Trophoblast cell (in vitro differentiated cells and primary cell): ENCODE measurements at regions not wholly inside any gene's neighbourhood (a gene's known extent, or its start where the extent isn't known, plus 50 kb on each side); places are given as distances from the start of the nearest gene placed in this dataset.
"Not testable (repeated sequence)": the region's sequence is repeated elsewhere in the genome, so short reads cannot be mapped to it uniquely, and the experiment has no call there.

Experiments
- DNase-seq, 2 donors: peaks; one replicate each; pipeline ENCODE4 v3.0.0-alpha.2; 2016
- H2AFZ ChIP-seq: 2 replicates; pipeline ENCODE4 v1.6.1; 2013; ENCODE audit warnings: low read length, moderate library complexity, mild to moderate bottlenecking; ENCODE audit not compliant: insufficient read depth, poor library complexity
- H2AK5ac ChIP-seq: 2 replicates; pipeline ENCODE4 v1.6.1; 2013; ENCODE audit warnings: mild to moderate bottlenecking, low read length
- H2BK120ac ChIP-seq: 2 replicates; pipeline ENCODE4 v1.6.1; 2013; ENCODE audit warnings: low read length, mild to moderate bottlenecking, moderate library complexity; ENCODE audit not compliant: insufficient read depth, poor library complexity
- H2BK12ac ChIP-seq: 2 replicates; pipeline ENCODE4 v1.6.1; 2013; ENCODE audit warnings: mild to moderate bottlenecking, low read length, moderate library complexity
- H2BK5ac ChIP-seq: 2 replicates; pipeline ENCODE4 v1.6.1; 2013; ENCODE audit warnings: low read length, low read depth, moderate library complexity, mild to moderate bottlenecking; ENCODE audit not compliant: poor library complexity
- H3K14ac ChIP-seq: 2 replicates; pipeline ENCODE4 v1.6.1; 2013; ENCODE audit warnings: mild to moderate bottlenecking, low read length
- H3K18ac ChIP-seq: 2 replicates; pipeline ENCODE4 v1.6.1; 2013; ENCODE audit warnings: mild to moderate bottlenecking, low read length
- H3K23ac ChIP-seq: 2 replicates; pipeline ENCODE4 v1.6.1; 2013; ENCODE audit warnings: low read length
- H3K27ac ChIP-seq: 2 replicates; pipeline ENCODE4 v1.5.1; 2013; ENCODE audit warnings: low read depth, mild to moderate bottlenecking, inconsistent platforms, low read length, moderate library complexity
- H3K27me3 ChIP-seq: 2 replicates; pipeline ENCODE4 v1.6.1; 2013; ENCODE audit warnings: inconsistent platforms, mild to moderate bottlenecking, low read length, moderate library complexity; ENCODE audit not compliant: insufficient read depth
- H3K36me3 ChIP-seq, 2 experiments: 1 replicate in 1 of 2; 2 replicates in 1 of 2; pipeline ENCODE4 v1.6.1; 2013; ENCODE audit warnings: low read length in 2 of 2, mild to moderate bottlenecking in 2 of 2, moderate library complexity in 1 of 2; ENCODE audit not compliant: insufficient read depth in 2 of 2, control insufficient read depth in 1 of 2
- H3K4ac ChIP-seq: 2 replicates; pipeline ENCODE4 v1.6.1; 2013; ENCODE audit warnings: low read depth, mild to moderate bottlenecking, low read length, moderate library complexity
- H3K4me1 ChIP-seq, 2 experiments: 1 replicate in 1 of 2; 2 replicates in 1 of 2; pipeline ENCODE4 v1.6.1; 2013; ENCODE audit warnings: low read length in 2 of 2, mild to moderate bottlenecking in 2 of 2, moderate library complexity in 1 of 2; ENCODE audit not compliant: insufficient read depth in 2 of 2, control insufficient read depth in 1 of 2
- H3K4me2 ChIP-seq: 2 replicates; pipeline ENCODE4 v1.6.1; 2013; ENCODE audit warnings: inconsistent platforms, mild to moderate bottlenecking, low read length, moderate library complexity
- H3K4me3 ChIP-seq: 2 replicates; pipeline ENCODE4 v1.5.1; 2013; ENCODE audit warnings: mild to moderate bottlenecking, low read depth, low read length, inconsistent platforms
- H3K79me1 ChIP-seq: one replicate; pipeline ENCODE4 v1.6.1; 2013; ENCODE audit warnings: low read length
- H3K79me2 ChIP-seq: 2 replicates; pipeline ENCODE4 v1.6.1; 2013; ENCODE audit warnings: low read length, mild to moderate bottlenecking; ENCODE audit not compliant: control insufficient read depth, insufficient read depth, poor library complexity
- H3K9ac ChIP-seq: 2 replicates; pipeline ENCODE4 v1.6.1; 2013; ENCODE audit warnings: mild to moderate bottlenecking, low read length
- H3K9me3 ChIP-seq: 2 replicates; pipeline ENCODE4 v1.6.1; 2013; ENCODE audit warnings: low read depth, mild to moderate bottlenecking, control low read depth, inconsistent platforms, low read length; ENCODE audit not compliant: insufficient read depth
- H4K12ac ChIP-seq: 2 replicates; pipeline ENCODE4 v1.6.1; 2013; ENCODE audit warnings: low read depth, mild to moderate bottlenecking, low read length, moderate library complexity
- H4K8ac ChIP-seq: 2 replicates; pipeline ENCODE4 v1.6.1; 2013; ENCODE audit warnings: low read depth, mild to moderate bottlenecking, low read length, moderate library complexity
- H4K91ac ChIP-seq: one replicate; pipeline ENCODE4 v1.6.1; 2013; ENCODE audit warnings: low read depth, mild to moderate bottlenecking, low read length, moderate library complexity
- WGBS: extraction: QIAGEN DNeasy Blood & Tissue Kit; methylation state at CpG from one replicate; pipeline ENCODE4 v1.1.7; 2013; ENCODE audit warnings: missing lambda C conversion rate; ENCODE audit not compliant: insufficient read length, insufficient coverage; ENCODE audit errors: extremely low coverage; 5-methylcytosine and 5-hydroxymethylcytosine counted together

GRCh38 chr5:136819526-136820302 lies 454.4 kb upstream of the TRPC7 start:
- DNase-seq = no peak
- Histone ChIP-seq H4K8ac (no peak overlapping the region), H3K9ac (no peak overlapping the region), H3K27ac (no peak overlapping the region), H3K18ac (no peak overlapping the region), H3K9me3 (no peaks in the 10 kb centered on the region), H3K14ac (no peak overlapping the region), H2AFZ (no peak overlapping the region), H4K91ac (no peak overlapping the region), H3K4me1 (no peaks in the 10 kb centered on the region), H2BK12ac (no peak overlapping the region), H3K23ac (no peak overlapping the region), H3K4ac (no peak overlapping the region), H3K27me3 (no peaks in the 10 kb centered on the region), H3K4me3 (no peak overlapping the region), H3K79me2 (no peaks in the 10 kb centered on the region), H2BK120ac (no peak overlapping the region), H2AK5ac (no peak overlapping the region), H3K36me3 (no peaks in the 10 kb centered on the region), H3K4me2 (no peak overlapping the region), H4K12ac (no peak overlapping the region), H2BK5ac (no peak overlapping the region), H3K79me1 (no peaks in the 10 kb centered on the region)
- no CpG with 5 or more reads among the region's 1 CpG for WGBS

DNA sequence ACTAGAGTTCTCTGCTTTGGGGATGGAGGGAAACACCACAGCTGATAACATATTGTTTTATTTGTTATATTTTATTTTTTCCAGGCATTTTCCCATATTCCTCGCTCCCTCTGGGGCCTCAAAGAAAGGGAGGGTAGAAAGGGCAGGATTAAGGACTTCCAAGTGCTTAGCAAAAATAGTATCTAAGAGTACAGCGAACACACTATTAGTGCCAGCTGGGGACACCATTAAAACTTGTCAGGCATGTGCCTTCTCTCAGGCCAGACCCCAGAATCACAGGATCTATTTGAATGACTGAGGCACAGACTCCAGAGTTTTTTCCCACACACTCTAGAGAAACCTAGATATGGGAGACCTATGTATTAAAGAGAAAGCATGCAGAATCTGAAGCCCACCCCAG lies 451.0 kb upstream of the TRPC7 start:
- Histone ChIP-seq H4K12ac (no peak overlapping the region), H3K4me2 (no peak overlapping the region), H3K9me3 (no peaks in the 10 kb centered on the region), H3K27me3 (no peaks in the 10 kb centered on the region), H4K91ac (no peak overlapping the region), H2AK5ac (no peak overlapping the region), H3K18ac (no peak overlapping the region), H2BK5ac (no peak overlapping the region), H3K27ac (no peak overlapping the region), H3K4me1 (no peaks in the 10 kb centered on the region), H2AFZ (no peak overlapping the region), H3K4ac (no peak overlapping the region), H3K9ac (no peak overlapping the region), H3K36me3 (no peaks in the 10 kb centered on the region), H2BK12ac (no peak overlapping the region), H3K14ac (no peak overlapping the region), H2BK120ac (no peak overlapping the region), H3K79me2 (no peaks in the 10 kb centered on the region), H3K4me3 (no peak overlapping the region), H3K79me1 (no peaks in the 10 kb centered on the region), H4K8ac (no peak overlapping the region), H3K23ac (no peak overlapping the region)
- WGBS = no CpG with 5 or more reads among the region's 2 CpGs
- DNase-seq = no peak

DNA sequence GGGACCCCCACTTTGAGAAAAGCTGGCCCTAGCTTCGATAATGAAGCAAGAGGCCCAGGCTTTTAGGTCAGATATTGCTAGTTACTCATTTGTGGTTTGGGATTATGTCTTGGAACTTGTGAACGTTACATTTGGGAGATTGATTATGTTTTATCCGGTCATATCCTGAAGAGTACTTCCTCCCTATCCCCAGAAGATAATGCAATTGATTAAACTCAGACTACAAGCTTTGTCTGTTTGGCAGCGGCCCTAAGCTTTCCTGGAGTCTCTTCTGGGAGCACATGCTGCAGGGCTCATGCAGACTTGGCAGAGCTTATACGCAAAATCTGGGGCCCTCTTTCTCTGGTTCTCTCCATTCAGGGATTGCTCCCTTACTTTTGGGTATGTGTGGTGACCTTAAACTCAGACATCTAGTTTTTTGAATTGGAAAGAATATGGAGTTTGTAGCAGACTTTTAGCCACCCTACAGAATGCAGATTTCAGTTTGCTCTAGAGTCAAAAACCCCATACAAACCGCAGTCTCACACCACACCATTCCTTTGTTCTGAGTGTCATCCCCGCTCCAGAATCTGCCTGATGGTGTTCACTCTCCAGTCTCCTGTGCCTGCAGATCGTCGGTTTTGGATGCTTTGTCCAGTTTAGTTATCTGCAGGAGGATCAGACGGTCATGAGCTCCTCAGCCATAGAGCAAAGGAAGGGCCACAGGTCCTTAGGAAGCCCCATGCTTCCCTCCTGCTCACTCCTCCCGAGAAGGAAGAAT lies 449.5 kb upstream of the TRPC7 start:
- Histone ChIP-seq H3K18ac (no peak overlapping the region), H2BK5ac (no peak overlapping the region), H3K9me3 (no peaks in the 10 kb centered on the region), H3K4me1 (no peaks in the 10 kb centered on the region), H2AFZ (no peak overlapping the region), H2BK120ac (no peak overlapping the region), H3K23ac (no peak overlapping the region), H4K91ac (no peak overlapping the region), H4K12ac (no peak overlapping the region), H3K14ac (no peak overlapping the region), H3K79me2 (no peaks in the 10 kb centered on the region), H3K36me3 (no peaks in the 10 kb centered on the region), H3K79me1 (no peaks in the 10 kb centered on the region), H3K27me3 (no peaks in the 10 kb centered on the region), H3K4me3 (no peak overlapping the region), H3K27ac (no peak overlapping the region), H2AK5ac (no peak overlapping the region), H3K4ac (no peak overlapping the region), H3K9ac (no peak overlapping the region), H3K4me2 (no peak overlapping the region), H4K8ac (no peak overlapping the region), H2BK12ac (no peak overlapping the region)
- no peak for DNase-seq
- no CpG with 5 or more reads among the region's 11 CpGs for WGBS

DNA sequence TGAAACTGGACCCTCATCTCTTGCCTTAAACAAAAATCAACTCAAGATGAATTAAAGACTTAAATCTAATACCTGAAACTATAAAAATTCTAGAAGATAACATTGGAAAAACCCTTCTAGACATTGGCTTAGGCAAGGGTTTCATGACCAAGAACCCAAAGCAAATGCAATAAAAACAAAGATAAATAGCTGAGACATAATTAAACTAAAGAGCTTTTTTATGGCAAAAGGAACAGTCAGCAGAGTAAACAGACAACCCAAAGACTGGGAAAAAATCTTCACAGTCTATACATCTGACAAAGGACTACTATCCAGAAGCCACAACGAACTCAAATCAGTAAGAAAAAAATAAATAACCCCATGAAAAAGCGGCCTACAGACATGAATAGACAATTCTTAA lies 446.9 kb upstream of the TRPC7 start:
- H2AK5ac ChIP-seq, H3K36me3 ChIP-seq, H3K27me3 ChIP-seq, H3K9me3 ChIP-seq, H3K23ac ChIP-seq, H2BK5ac ChIP-seq, H4K91ac ChIP-seq, H3K79me2 ChIP-seq, H3K9ac ChIP-seq, H2AFZ ChIP-seq, H3K4me2 ChIP-seq, H3K4me3 ChIP-seq, H3K18ac ChIP-seq, H4K8ac ChIP-seq, H3K14ac ChIP-seq, H3K4me1 ChIP-seq, DNase-seq, H2BK120ac ChIP-seq, H2BK12ac ChIP-seq, H4K12ac ChIP-seq, H3K4ac ChIP-seq, H3K27ac ChIP-seq, H3K79me1 ChIP-seq: not testable (repeated sequence)
- WGBS = no CpG with 5 or more reads among the region's 2 CpGs
